GM23338 (cell line): ENCODE measurements at regions not wholly inside any gene's neighbourhood (a gene's known extent, or its start where the extent isn't known, plus 50 kb on each side); places are given as distances from the start of the nearest gene placed in this dataset.

Experiments used
- ATAC-seq: fragments of 200-7000 bp; cut with Tn5 transposase; 3 replicates; pipeline ENCODE4 v1.9.1; 2020
- DNase-seq: peaks from one replicate; pipeline ENCODE4 v3.0.0-alpha.2; 2015; ENCODE audit warnings: low spot score
- H2AFZ ChIP-seq: fragments of 200-600 bp; sonication (generic); 2 replicates; pipeline ENCODE4 v1.8.0; 2016; ENCODE audit warnings: antibody characterized with exemption, mild to moderate bottlenecking, moderate library complexity
- H3F3A ChIP-seq: fragments of 200-600 bp; sonication (generic); replicated peaks from 2 replicates; pipeline ENCODE4 v1.8.0; 2017; ENCODE audit warnings: antibody characterized with exemption, mixed run types, low read depth
- H3K27ac ChIP-seq: fragments of 200-600 bp; sonication (generic); 2 replicates; pipeline ENCODE4 v1.6.1; 2016; ENCODE audit warnings: low read depth
- H3K27me3 ChIP-seq: fragments of 200-600 bp; sonication (generic); 2 replicates; pipeline ENCODE4 v1.8.0; 2016; ENCODE audit warnings: mild to moderate bottlenecking, mixed run types, moderate library complexity; ENCODE audit not compliant: insufficient read depth
- H3K36me3 ChIP-seq: fragments of 200-600 bp; sonication (generic); 2 replicates; pipeline ENCODE4 v1.8.0; 2016; ENCODE audit warnings: mild to moderate bottlenecking; ENCODE audit not compliant: insufficient read depth
- H3K4me1 ChIP-seq: fragments of 200-600 bp; sonication (generic); 2 replicates; pipeline ENCODE4 v1.8.0; 2016; ENCODE audit warnings: mild to moderate bottlenecking, moderate library complexity; ENCODE audit not compliant: insufficient read depth
- H3K4me2 ChIP-seq: fragments of 200-600 bp; sonication (generic); 2 replicates; pipeline ENCODE4 v1.7.1; 2017; ENCODE audit warnings: mixed run types
- H3K4me3 ChIP-seq: fragments of 200-600 bp; sonication (generic); 2 replicates; pipeline ENCODE4 v1.6.1; 2016; ENCODE audit warnings: mixed run types
- H3K79me2 ChIP-seq: fragments of 200-600 bp; sonication (generic); replicated peaks from 2 replicates; pipeline ENCODE4 v1.8.0; 2017; ENCODE audit warnings: mild to moderate bottlenecking; ENCODE audit not compliant: insufficient read depth
- H3K9me2 ChIP-seq: fragments of 200-600 bp; sonication (generic); 2 replicates; pipeline ENCODE4 v1.8.0; 2017; ENCODE audit not compliant: insufficient read depth
- H4K20me1 ChIP-seq: fragments of 200-600 bp; sonication (generic); replicated peaks from 2 replicates; pipeline ENCODE4 v1.8.0; 2017; ENCODE audit warnings: mild to moderate bottlenecking; ENCODE audit not compliant: insufficient read depth
- H3K27ac Mint-ChIP-seq: 2 replicates; pipeline ENCODE4 v1.8.0; 2020; ENCODE audit warnings: inconsistent platforms, mild to moderate bottlenecking, moderate library complexity, mixed read lengths
- H3K27me3 Mint-ChIP-seq: 3 replicates; pipeline ENCODE4 v1.8.0; 2022; ENCODE audit warnings: low read depth, mild to moderate bottlenecking, moderate library complexity, mixed read lengths, inconsistent platforms; ENCODE audit not compliant: insufficient read depth, poor library complexity
- H3K36me3 Mint-ChIP-seq: 3 replicates; pipeline ENCODE4 v1.8.0; 2021; ENCODE audit warnings: low read depth, mild to moderate bottlenecking, inconsistent platforms, moderate library complexity, mixed read lengths
- H3K4me1 Mint-ChIP-seq: 3 replicates; pipeline ENCODE4 v1.8.0; 2020; ENCODE audit warnings: mild to moderate bottlenecking, inconsistent platforms, mixed read lengths
- H3K4me3 Mint-ChIP-seq: 3 replicates; pipeline ENCODE4 v1.8.0; 2021; ENCODE audit warnings: moderate library complexity, mild to moderate bottlenecking, inconsistent platforms, mixed read lengths
- H3K9me3 Mint-ChIP-seq: 3 replicates; pipeline ENCODE4 v1.8.0; 2020; ENCODE audit warnings: moderate library complexity, mild to moderate bottlenecking, inconsistent platforms, mixed read lengths
- CREB1 ChIP-seq: fragments of 250-450 bp; sonication (Bioruptor Pico); IDR thresholded peaks from 2 replicates; pipeline ENCODE4 v1.5.0; 2020; ENCODE audit warnings: low read depth, mild to moderate bottlenecking, moderate library complexity
- EZH2phosphoT487 ChIP-seq: fragments of 200-600 bp; sonication (generic); IDR thresholded peaks from one replicate; pipeline ENCODE4 v1.8.1; 2018; ENCODE audit warnings: antibody characterized with exemption; ENCODE audit not compliant: unreplicated experiment
- JUNB ChIP-seq: IDR thresholded peaks from one replicate; pipeline ENCODE4 v1.6.1; 2016; ENCODE audit warnings: antibody characterized with exemption; ENCODE audit not compliant: unreplicated experiment
- NANOG ChIP-seq: IDR thresholded peaks from 2 replicates; pipeline ENCODE4 v1.6.1; 2016; ENCODE audit warnings: antibody characterized with exemption, borderline replicate concordance
- POLR2AphosphoS5 ChIP-seq: IDR thresholded peaks from 2 replicates; pipeline ENCODE4 v1.6.1; 2016; ENCODE audit warnings: antibody characterized with exemption, low read depth
- STAT1 ChIP-seq: IDR thresholded peaks from one replicate; pipeline ENCODE4 v1.6.1; 2016; ENCODE audit warnings: antibody characterized with exemption; ENCODE audit not compliant: unreplicated experiment
- ZNF114 ChIP-seq: fragments of 250-450 bp; sonication (Bioruptor Pico); IDR thresholded peaks from 2 replicates; pipeline ENCODE4 v1.5.0; 2020; ENCODE audit warnings: mild to moderate bottlenecking, moderate library complexity
- ZNF331 ChIP-seq: fragments of 250-450 bp; sonication (Bioruptor Pico); IDR thresholded peaks from 2 replicates; pipeline ENCODE4 v1.5.0; 2020; ENCODE audit warnings: low read depth, mild to moderate bottlenecking, moderate library complexity
- TF ChIP-seq, protein P1 (sequence below): IDR thresholded peaks from 2 replicates; pipeline ENCODE4 v1.6.1; 2016; ENCODE audit warnings: antibody characterized with exemption
- TF ChIP-seq, protein P2 (sequence below), 2 experiments: fragments of 200-600 bp in 1 of 2; sonication (generic) in 1 of 2; conservative IDR thresholded peaks; 2 replicates each; pipeline versions ENCODE4 v1.5.1 to v1.6.1; 2016 to 2017; ENCODE audit warnings: antibody characterized with exemption in 2 of 2, low read depth in 2 of 2, mild to moderate bottlenecking in 2 of 2, moderate library complexity in 1 of 2
- TF ChIP-seq, protein P3 (sequence below): IDR thresholded peaks from one replicate; pipeline ENCODE4 v1.6.1; 2018; ENCODE audit warnings: antibody characterized with exemption; ENCODE audit not compliant: unreplicated experiment

DNA sequence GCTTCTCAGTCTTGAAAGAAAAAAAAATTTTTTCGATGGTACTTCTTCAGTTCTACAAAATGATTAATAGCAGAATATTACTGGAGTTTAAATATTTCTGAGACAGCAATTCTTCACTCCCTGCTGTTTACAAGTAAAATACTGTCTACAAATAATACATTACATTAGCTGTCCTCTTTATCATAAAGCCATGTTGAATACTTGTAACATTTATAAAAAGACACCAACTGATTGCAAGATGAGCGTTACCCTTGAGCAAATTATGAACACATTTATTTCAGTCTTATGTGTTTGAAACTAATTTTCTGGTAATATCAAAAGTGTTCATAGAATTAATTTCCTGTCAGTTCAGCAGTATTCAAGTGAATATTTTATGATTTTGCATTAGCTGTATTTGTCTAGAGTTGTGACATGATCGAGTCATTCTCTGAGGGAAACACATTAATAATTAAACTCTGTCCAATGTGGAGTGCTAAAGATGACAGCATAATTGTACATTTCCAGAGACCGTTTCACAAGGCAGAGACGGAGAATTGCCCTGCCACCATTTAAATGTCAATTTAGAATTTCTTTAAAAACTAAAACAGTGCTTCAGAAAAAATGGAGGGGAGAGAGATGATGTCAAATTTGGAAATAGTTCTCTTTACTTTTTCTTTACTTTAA lies 1359.0 kb upstream of the ADGRL4 start (continued):
- TF ChIP-seq, protein P1, sequence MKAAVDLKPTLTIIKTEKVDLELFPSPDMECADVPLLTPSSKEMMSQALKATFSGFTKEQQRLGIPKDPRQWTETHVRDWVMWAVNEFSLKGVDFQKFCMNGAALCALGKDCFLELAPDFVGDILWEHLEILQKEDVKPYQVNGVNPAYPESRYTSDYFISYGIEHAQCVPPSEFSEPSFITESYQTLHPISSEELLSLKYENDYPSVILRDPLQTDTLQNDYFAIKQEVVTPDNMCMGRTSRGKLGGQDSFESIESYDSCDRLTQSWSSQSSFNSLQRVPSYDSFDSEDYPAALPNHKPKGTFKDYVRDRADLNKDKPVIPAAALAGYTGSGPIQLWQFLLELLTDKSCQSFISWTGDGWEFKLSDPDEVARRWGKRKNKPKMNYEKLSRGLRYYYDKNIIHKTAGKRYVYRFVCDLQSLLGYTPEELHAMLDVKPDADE = no peak
- TF ChIP-seq, protein P2, sequence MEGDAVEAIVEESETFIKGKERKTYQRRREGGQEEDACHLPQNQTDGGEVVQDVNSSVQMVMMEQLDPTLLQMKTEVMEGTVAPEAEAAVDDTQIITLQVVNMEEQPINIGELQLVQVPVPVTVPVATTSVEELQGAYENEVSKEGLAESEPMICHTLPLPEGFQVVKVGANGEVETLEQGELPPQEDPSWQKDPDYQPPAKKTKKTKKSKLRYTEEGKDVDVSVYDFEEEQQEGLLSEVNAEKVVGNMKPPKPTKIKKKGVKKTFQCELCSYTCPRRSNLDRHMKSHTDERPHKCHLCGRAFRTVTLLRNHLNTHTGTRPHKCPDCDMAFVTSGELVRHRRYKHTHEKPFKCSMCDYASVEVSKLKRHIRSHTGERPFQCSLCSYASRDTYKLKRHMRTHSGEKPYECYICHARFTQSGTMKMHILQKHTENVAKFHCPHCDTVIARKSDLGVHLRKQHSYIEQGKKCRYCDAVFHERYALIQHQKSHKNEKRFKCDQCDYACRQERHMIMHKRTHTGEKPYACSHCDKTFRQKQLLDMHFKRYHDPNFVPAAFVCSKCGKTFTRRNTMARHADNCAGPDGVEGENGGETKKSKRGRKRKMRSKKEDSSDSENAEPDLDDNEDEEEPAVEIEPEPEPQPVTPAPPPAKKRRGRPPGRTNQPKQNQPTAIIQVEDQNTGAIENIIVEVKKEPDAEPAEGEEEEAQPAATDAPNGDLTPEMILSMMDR (conservative IDR thresholded peaks at IDR 0.05; ENCODE audit: low read depth in 2 of 2) = no peak
- TF ChIP-seq JUNB (no peak), EZH2phosphoT487 (no peak), STAT1 (no peak)
- TF ChIP-seq, protein P3, sequence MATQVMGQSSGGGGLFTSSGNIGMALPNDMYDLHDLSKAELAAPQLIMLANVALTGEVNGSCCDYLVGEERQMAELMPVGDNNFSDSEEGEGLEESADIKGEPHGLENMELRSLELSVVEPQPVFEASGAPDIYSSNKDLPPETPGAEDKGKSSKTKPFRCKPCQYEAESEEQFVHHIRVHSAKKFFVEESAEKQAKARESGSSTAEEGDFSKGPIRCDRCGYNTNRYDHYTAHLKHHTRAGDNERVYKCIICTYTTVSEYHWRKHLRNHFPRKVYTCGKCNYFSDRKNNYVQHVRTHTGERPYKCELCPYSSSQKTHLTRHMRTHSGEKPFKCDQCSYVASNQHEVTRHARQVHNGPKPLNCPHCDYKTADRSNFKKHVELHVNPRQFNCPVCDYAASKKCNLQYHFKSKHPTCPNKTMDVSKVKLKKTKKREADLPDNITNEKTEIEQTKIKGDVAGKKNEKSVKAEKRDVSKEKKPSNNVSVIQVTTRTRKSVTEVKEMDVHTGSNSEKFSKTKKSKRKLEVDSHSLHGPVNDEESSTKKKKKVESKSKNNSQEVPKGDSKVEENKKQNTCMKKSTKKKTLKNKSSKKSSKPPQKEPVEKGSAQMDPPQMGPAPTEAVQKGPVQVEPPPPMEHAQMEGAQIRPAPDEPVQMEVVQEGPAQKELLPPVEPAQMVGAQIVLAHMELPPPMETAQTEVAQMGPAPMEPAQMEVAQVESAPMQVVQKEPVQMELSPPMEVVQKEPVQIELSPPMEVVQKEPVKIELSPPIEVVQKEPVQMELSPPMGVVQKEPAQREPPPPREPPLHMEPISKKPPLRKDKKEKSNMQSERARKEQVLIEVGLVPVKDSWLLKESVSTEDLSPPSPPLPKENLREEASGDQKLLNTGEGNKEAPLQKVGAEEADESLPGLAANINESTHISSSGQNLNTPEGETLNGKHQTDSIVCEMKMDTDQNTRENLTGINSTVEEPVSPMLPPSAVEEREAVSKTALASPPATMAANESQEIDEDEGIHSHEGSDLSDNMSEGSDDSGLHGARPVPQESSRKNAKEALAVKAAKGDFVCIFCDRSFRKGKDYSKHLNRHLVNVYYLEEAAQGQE = no peak

DNA sequence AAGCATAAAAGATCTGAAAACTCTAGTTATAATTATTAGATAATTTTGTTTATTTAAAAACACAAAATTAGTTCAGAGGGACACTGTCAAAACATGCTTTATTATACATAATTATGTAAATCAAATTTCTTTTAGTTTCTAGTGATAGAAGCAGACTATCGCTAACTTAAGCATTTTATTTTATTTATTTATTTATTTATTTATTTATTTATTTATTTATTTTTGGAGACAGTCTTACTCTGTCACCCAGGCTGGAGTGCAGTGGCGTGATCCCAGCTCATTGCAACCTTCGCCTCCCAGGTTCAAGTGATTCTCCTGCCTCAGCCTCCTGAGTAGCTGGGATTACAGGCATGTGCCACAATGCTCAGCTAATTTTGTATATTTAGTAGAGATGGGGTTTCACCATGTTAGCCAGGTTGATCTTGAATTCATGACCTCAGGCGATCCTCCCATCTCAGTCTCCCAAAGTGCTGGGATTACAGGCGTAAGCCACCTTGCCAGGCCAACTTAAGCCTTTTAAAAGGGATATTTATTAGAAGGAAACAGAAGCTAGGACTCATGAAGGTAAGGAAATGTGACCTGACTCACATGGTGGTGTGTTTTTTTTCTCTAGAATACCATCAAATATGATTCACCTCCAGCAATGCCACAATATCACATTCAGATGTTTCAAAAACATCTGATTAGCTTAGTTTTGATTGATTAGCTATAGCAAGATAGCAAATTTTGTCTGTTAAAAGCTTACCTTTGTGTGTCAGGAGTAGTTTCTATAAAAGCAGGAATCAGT lies 1357.4 kb upstream of the ADGRL4 start:
- H3K27ac Mint-ChIP-seq = no peak overlapping the region
- no peak overlapping the region for H2AFZ ChIP-seq
- H3K4me3 Mint-ChIP-seq = no peak overlapping the region
- H4K20me1 ChIP-seq = no peaks in the 10 kb centered on the region
- H3K27me3 ChIP-seq = no peaks in the 10 kb centered on the region
- no peaks in the 10 kb centered on the region for H3K9me3 Mint-ChIP-seq
- no peak overlapping the region for H3K4me2 ChIP-seq
- H3F3A ChIP-seq = no peaks in the 10 kb centered on the region
- no peak for DNase-seq
- H3K4me1 Mint-ChIP-seq = no peaks in the 10 kb centered on the region
- H3K4me3 ChIP-seq = no peak overlapping the region
- H3K9me2 ChIP-seq = no peaks in the 10 kb centered on the region
- no peaks in the 10 kb centered on the region for H3K4me1 ChIP-seq
- H3K27me3 Mint-ChIP-seq = no peaks in the 10 kb centered on the region
- H3K36me3 ChIP-seq = no peaks in the 10 kb centered on the region
- H3K36me3 Mint-ChIP-seq = no peaks in the 10 kb centered on the region
- no peak overlapping the region for H3K27ac ChIP-seq
- ATAC-seq = no peak
- H3K79me2 ChIP-seq = no peaks in the 10 kb centered on the region
- TF ChIP-seq CREB1 (CRISPR knock-in tag) = no peak
- TF ChIP-seq, protein P3 = no peak
- no peak for TF ChIP-seq JUNB
- TF ChIP-seq STAT1 = no peak
- no peak for TF ChIP-seq NANOG
- no peak for TF ChIP-seq ZNF114 (CRISPR knock-in tag)
- no peak for TF ChIP-seq ZNF331 (CRISPR knock-in tag)
- TF ChIP-seq POLR2AphosphoS5 = no peak
- TF ChIP-seq, protein P2 (conservative IDR thresholded peaks at IDR 0.05; ENCODE audit: low read depth in 2 of 2) = no peak
